ENCODE measurements at regions not wholly inside any gene's neighbourhood (a gene's known extent, or its start where the extent isn't known, plus 50 kb on each side); places are given as distances from the start of the nearest gene placed in this dataset.

GRCh38 chr3:118833075-118833474 is 201.6 kb downstream of the IGSF11 start:
- DNase-seq, result no peak
- Histone ChIP-seq H3K27ac (no peak overlapping the region), H3K36me3 (no peaks in the 10 kb centered on the region), H3K27me3 (no peaks in the 10 kb centered on the region), H3K4me3 (no peak overlapping the region), H3K4me1 (no peaks in the 10 kb centered on the region), H3K9me3 (replicated peaks) (no peaks in the 10 kb centered on the region)

GRCh38 chr3:118838871-118839270 is 195.8 kb downstream of the IGSF11 start:
- Histone ChIP-seq H3K36me3 (no peaks in the 10 kb centered on the region), H3K4me3 (no peak overlapping the region), H3K27me3 (no peaks in the 10 kb centered on the region), H3K27ac (no peak overlapping the region), H3K4me1 (no peaks in the 10 kb centered on the region), H3K9me3 (replicated peaks) (no peaks in the 10 kb centered on the region)
- no peak for DNase-seq

- Histone ChIP-seq H3K9me3 (replicated peaks) (no peaks in the 10 kb centered on the region), H3K27me3 (no peaks in the 10 kb centered on the region), H3K4me3 (no peak overlapping the region), H3K27ac (no peak overlapping the region), H3K36me3 (no peaks in the 10 kb centered on the region), H3K4me1 (no peaks in the 10 kb centered on the region)
- DNase-seq, result no peak
Measured at GRCh38 chr3:118842147-118842863, 192.3 kb downstream of the IGSF11 start.

- DNase-seq, result no peak
- Histone ChIP-seq H3K4me3 (no peak overlapping the region), H3K9me3 (replicated peaks) (no peaks in the 10 kb centered on the region), H3K36me3 (no peaks in the 10 kb centered on the region), H3K4me1 (no peaks in the 10 kb centered on the region), H3K27ac (no peak overlapping the region), H3K27me3 (no peaks in the 10 kb centered on the region)
Measured at GRCh38 chr3:118846176-118846575, 188.5 kb downstream of the IGSF11 start.
